IPS-18a (cell line): ENCODE measurements at regions not wholly inside any gene's neighbourhood (a gene's known extent, or its start where the extent isn't known, plus 50 kb on each side); places are given as distances from the start of the nearest gene placed in this dataset.

Experiments used
- H3K27ac ChIP-seq: one replicate; pipeline ENCODE4 v1.5.1; 2013; ENCODE audit warnings: low read length
- H3K27me3 ChIP-seq: one replicate; pipeline ENCODE4 v1.6.1; 2013; ENCODE audit warnings: mild to moderate bottlenecking, low read length; ENCODE audit not compliant: control insufficient read depth, insufficient read depth
- H3K36me3 ChIP-seq: one replicate; pipeline ENCODE4 v1.6.1; 2013; ENCODE audit warnings: low read depth, low read length; ENCODE audit not compliant: control insufficient read depth
- H3K4me1 ChIP-seq: one replicate; pipeline ENCODE4 v1.6.1; 2013; ENCODE audit warnings: low read depth, low read length; ENCODE audit not compliant: control insufficient read depth
- H3K4me3 ChIP-seq: one replicate; pipeline ENCODE4 v1.5.1; 2013; ENCODE audit warnings: low read length
- H3K9ac ChIP-seq: one replicate; pipeline ENCODE4 v1.6.1; 2013; ENCODE audit warnings: mild to moderate bottlenecking, low read length, moderate library complexity
- H3K9me3 ChIP-seq: one replicate; pipeline ENCODE4 v1.6.1; 2013; ENCODE audit warnings: low read depth, low read length; ENCODE audit not compliant: control insufficient read depth

- Histone ChIP-seq H3K4me1 (no peaks in the 10 kb centered on the region), H3K9me3 (no peaks in the 10 kb centered on the region), H3K9ac (no peak overlapping the region), H3K4me3 (no peak overlapping the region), H3K36me3 (no peaks in the 10 kb centered on the region), H3K27me3 (no peaks in the 10 kb centered on the region), H3K27ac (no peak overlapping the region)
Observed at GRCh38 chr7:13159003-13159402, 471.6 kb downstream of the ARL4A start.

- no peak overlapping the region for H3K9ac ChIP-seq
Observed at GRCh38 chr7:13159467-13160184, 472.2 kb downstream of the ARL4A start.

GRCh38 chr7:13161125-13161524 is 473.7 kb downstream of the ARL4A start:
- no peak overlapping the region for H3K27ac ChIP-seq
- H3K36me3 ChIP-seq: no peaks in the 10 kb centered on the region
- no peak overlapping the region for H3K4me3 ChIP-seq
- H3K27me3 ChIP-seq: no peaks in the 10 kb centered on the region
- H3K4me1 ChIP-seq: no peaks in the 10 kb centered on the region
- H3K9ac ChIP-seq: no peak overlapping the region
- H3K9me3 ChIP-seq: no peaks in the 10 kb centered on the region

More at GRCh38 chr7:13159467-13160184, 472.2 kb downstream of the ARL4A start:
- Histone ChIP-seq H3K36me3 (no peaks in the 10 kb centered on the region), H3K27me3 (no peaks in the 10 kb centered on the region), H3K4me3 (no peak overlapping the region), H3K4me1 (no peaks in the 10 kb centered on the region), H3K9me3 (no peaks in the 10 kb centered on the region), H3K27ac (no peak overlapping the region)

GRCh38 chr7:13165854-13166253 is 478.4 kb downstream of the ARL4A start:
- H3K27me3 ChIP-seq: no peaks in the 10 kb centered on the region
- no peaks in the 10 kb centered on the region for H3K9me3 ChIP-seq
- H3K4me3 ChIP-seq: no peak overlapping the region
- no peak overlapping the region for H3K27ac ChIP-seq
- H3K9ac ChIP-seq: no peak overlapping the region
- no peaks in the 10 kb centered on the region for H3K4me1 ChIP-seq
- no peaks in the 10 kb centered on the region for H3K36me3 ChIP-seq

GRCh38 chr7:13166801-13167200 is 479.4 kb downstream of the ARL4A start:
- no peaks in the 10 kb centered on the region for H3K4me1 ChIP-seq
- H3K27ac ChIP-seq: no peak overlapping the region
- no peak overlapping the region for H3K9ac ChIP-seq
- H3K9me3 ChIP-seq: no peaks in the 10 kb centered on the region
- no peaks in the 10 kb centered on the region for H3K36me3 ChIP-seq
- no peaks in the 10 kb centered on the region for H3K27me3 ChIP-seq
- no peak overlapping the region for H3K4me3 ChIP-seq

GRCh38 chr7:13169356-13169755 is 481.9 kb downstream of the ARL4A start:
- Histone ChIP-seq H3K27ac (no peak overlapping the region), H3K27me3 (no peaks in the 10 kb centered on the region), H3K9ac (no peak overlapping the region), H3K36me3 (no peaks in the 10 kb centered on the region), H3K4me1 (no peaks in the 10 kb centered on the region), H3K9me3 (no peaks in the 10 kb centered on the region), H3K4me3 (no peak overlapping the region)

GRCh38 chr7:13174991-13175390 is 487.6 kb downstream of the ARL4A start:
- Histone ChIP-seq H3K4me3 (no peak overlapping the region), H3K27me3 (no peaks in the 10 kb centered on the region), H3K36me3 (no peaks in the 10 kb centered on the region), H3K9me3 (no peaks in the 10 kb centered on the region), H3K4me1 (no peaks in the 10 kb centered on the region), H3K27ac (no peak overlapping the region), H3K9ac (no peak overlapping the region)

- H3K36me3 ChIP-seq: no peaks in the 10 kb centered on the region
- H3K4me3 ChIP-seq: no peak overlapping the region
- no peak overlapping the region for H3K27ac ChIP-seq
- H3K27me3 ChIP-seq: no peaks in the 10 kb centered on the region
- H3K9me3 ChIP-seq: no peaks in the 10 kb centered on the region
- H3K4me1 ChIP-seq: no peaks in the 10 kb centered on the region
- H3K9ac ChIP-seq: no peak overlapping the region
Observed at GRCh38 chr7:13179011-13179582, 491.7 kb downstream of the ARL4A start.

- Histone ChIP-seq H3K27me3 (no peaks in the 10 kb centered on the region), H3K9ac (no peak overlapping the region), H3K9me3 (no peaks in the 10 kb centered on the region), H3K4me1 (no peaks in the 10 kb centered on the region), H3K36me3 (no peaks in the 10 kb centered on the region), H3K27ac (no peak overlapping the region), H3K4me3 (no peak overlapping the region)
Observed at GRCh38 chr7:13179775-13180523, 492.5 kb downstream of the ARL4A start.

- Histone ChIP-seq H3K4me1 (no peaks in the 10 kb centered on the region), H3K27ac (no peak overlapping the region), H3K9me3 (no peaks in the 10 kb centered on the region), H3K9ac (no peak overlapping the region), H3K36me3 (no peaks in the 10 kb centered on the region), H3K27me3 (no peaks in the 10 kb centered on the region), H3K4me3 (no peak overlapping the region)
Observed at GRCh38 chr7:13181216-13181615, 493.8 kb downstream of the ARL4A start.

GRCh38 chr7:13185139-13185538 is 497.7 kb downstream of the ARL4A start:
- Histone ChIP-seq H3K36me3 (no peaks in the 10 kb centered on the region), H3K27ac (no peak overlapping the region), H3K9ac (no peak overlapping the region), H3K4me3 (no peak overlapping the region), H3K4me1 (no peaks in the 10 kb centered on the region), H3K27me3 (no peaks in the 10 kb centered on the region), H3K9me3 (no peaks in the 10 kb centered on the region)
